ENCODE measurements at regions not wholly inside any gene's neighbourhood (a gene's known extent, or its start where the extent isn't known, plus 50 kb on each side); places are given as distances from the start of the nearest gene placed in this dataset.

DNA sequence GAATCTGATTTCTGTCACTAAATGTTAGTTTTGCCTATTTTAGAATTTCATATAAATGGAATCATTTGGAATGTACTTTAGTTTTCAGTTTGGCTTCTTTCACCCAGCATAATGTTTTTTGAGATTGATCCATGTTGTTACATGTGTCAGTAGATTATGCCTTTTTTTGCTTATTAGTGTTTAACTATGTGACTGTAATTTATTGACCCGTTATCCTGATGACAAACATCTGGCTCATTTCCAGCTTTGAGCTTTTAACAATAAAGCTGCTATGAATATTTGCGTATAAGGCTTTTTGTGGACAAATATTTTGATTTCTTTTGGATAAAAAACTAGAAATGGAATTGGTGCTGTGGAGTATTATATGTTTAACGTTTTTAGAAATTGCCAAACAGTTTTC, 254.5 kb upstream of the CFAP20DC start:
- FAIRE-seq (no peak), DNase-seq (ENCODE audit: low spot score) (no peak)

DNA sequence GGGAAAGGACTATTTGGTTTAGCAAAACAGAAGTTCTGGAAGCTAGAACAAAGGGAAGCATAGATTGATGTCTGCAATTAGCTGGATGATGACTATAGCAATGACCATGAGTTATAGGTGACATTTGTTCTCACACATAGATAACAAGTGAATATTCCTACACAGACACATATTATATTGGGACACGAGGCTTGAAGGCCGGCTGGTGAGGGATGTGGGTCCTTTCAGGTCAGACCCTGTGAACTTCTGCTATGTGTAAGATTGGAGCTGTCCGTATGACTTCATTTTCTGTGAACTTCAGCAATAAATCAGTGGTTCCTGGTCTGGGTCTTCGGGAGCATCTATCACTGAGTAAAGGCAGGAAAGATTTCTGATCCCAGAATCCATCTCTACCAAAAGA, 253.6 kb upstream of the CFAP20DC start:
- DNase-seq (ENCODE audit: low spot score) = no peak
- no peak for FAIRE-seq

- DNase-seq (ENCODE audit: low spot score) (no peak), FAIRE-seq (no peak)
Measured at GRCh38 chr3:59302442-59302841, 252.6 kb upstream of the CFAP20DC start.

DNA sequence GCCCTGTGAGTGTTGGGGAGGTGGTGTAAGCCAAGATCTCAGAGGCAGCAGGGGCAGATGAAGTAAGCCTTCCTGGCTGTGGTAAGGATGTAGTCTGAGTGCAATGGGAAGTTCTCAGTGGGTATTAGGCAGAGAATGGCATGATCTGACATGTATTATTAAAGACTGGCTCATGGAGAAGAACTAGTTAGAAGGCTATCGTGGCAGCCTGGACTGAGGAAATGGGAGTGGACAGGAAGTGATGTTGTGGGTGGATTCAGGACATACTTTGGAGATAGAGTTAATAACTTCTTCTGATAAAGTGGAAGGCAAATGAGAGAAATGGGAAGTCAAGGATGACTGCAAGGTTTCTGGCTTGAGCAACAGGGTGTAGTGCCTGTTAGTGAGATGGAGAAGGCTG, 250.9 kb upstream of the CFAP20DC start:
- FAIRE-seq (no peak), DNase-seq (ENCODE audit: low spot score) (no peak)

GRCh38 chr3:59299561-59299960, 249.7 kb upstream of the CFAP20DC start:
- DNase-seq (ENCODE audit: low spot score) (no peak), FAIRE-seq (no peak)

GRCh38 chr3:59290358-59290757, 240.5 kb upstream of the CFAP20DC start:
- no peak for FAIRE-seq

GRCh38 chr3:59289831-59290230, 240.0 kb upstream of the CFAP20DC start:
- FAIRE-seq (no peak), DNase-seq (ENCODE audit: low spot score) (no peak)

More at GRCh38 chr3:59290358-59290757, 240.5 kb upstream of the CFAP20DC start:
- no peak for DNase-seq (ENCODE audit: low spot score)

GRCh38 chr3:59288951-59289350, 239.1 kb upstream of the CFAP20DC start:
- DNase-seq (ENCODE audit: low spot score) (no peak), FAIRE-seq (no peak)

- no peak for DNase-seq (ENCODE audit: low spot score)
- FAIRE-seq = no peak
Measured at GRCh38 chr3:59286791-59287531, 237.1 kb upstream of the CFAP20DC start.

GRCh38 chr3:59285560-59285959, 235.7 kb upstream of the CFAP20DC start:
- FAIRE-seq = no peak
- no peak for DNase-seq (ENCODE audit: low spot score)

GRCh38 chr3:59284926-59285325, 235.1 kb upstream of the CFAP20DC start:
- no peak for FAIRE-seq
- no peak for DNase-seq (ENCODE audit: low spot score)

DNA sequence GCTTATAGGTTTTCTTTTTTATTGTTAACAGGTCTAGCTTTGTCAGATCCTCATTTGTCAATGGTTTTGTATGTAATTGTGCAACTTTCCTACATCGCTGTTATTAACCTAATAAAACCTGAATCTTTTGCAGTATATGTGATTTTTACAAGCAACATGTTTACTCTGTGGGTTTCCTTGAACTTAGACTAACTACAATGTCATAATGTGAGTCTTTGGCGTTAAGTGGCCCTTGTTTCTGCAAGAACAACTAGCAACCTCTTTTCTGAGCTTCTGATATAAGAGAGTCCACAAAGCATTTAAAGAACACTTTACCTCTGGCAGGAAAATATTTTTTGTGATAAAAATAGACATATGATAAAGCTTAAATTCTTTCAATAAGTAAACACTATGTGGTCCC, 230.3 kb upstream of the CFAP20DC start:
- DNase-seq (ENCODE audit: low spot score) = no peak
- FAIRE-seq = no peak

DNA sequence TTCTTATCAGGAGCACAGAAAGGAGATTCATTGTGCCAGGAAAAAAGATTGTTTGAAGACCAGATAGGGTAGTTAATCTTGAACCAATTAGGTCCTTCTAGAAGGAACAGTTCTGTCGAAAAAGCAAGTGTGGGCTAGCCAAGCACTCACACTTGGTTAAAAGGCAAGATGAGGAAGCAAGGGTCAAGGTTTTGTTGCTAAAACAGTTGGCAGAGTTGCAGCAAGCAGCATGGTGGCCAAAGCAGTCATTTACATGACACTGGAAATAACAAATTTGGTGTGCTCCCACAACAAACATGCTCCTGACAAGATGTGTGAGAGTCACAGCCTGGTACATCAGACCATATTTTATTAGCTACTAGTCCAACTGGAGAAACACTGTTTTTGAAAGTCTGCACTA, 228.0 kb upstream of the CFAP20DC start:
- no peak for FAIRE-seq

DNA sequence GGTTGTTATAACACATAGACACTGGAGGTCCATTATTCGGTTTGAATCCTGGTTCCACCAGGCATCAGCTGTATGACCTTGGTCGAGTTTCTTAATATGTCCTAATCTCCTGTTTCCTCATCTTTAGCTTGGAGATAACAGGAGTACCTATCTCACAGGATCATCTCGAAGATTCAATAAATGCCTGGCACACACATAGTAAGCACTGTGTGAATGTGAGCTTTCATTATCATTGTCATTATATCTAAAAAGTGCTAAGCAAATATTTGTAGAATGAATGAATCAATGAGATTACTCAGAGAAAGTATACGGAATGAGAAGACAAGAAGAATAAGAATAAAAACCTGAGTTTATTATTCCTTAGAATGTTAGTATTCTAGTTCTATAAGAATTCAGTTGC, 227.4 kb upstream of the CFAP20DC start:
- no peak for FAIRE-seq
- DNase-seq (ENCODE audit: low spot score) = no peak

More for the DNA sequence above, 228.0 kb upstream of the CFAP20DC start:
- DNase-seq (ENCODE audit: low spot score) = no peak

DNA sequence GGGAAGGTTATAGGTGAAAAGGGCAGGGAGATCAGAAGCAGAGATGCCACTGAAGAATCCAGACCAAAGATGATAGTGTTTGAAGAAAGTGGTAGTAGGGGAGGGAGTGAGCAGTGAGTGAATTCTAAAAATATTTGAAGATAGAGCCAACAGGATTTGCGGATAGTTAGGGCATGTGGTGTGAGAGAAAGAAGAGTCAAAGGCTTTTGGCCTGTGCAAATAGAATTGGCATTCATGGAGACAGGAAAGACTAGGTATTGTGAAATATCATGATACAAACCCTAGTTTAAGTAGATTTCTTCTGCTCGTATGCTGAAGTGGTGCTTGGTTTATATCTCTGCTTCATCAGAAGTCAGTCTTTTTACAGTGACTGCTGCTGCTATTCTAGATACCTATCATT, 224.2 kb upstream of the CFAP20DC start:
- DNase-seq (ENCODE audit: low spot score) = no peak
- FAIRE-seq = no peak

DNA sequence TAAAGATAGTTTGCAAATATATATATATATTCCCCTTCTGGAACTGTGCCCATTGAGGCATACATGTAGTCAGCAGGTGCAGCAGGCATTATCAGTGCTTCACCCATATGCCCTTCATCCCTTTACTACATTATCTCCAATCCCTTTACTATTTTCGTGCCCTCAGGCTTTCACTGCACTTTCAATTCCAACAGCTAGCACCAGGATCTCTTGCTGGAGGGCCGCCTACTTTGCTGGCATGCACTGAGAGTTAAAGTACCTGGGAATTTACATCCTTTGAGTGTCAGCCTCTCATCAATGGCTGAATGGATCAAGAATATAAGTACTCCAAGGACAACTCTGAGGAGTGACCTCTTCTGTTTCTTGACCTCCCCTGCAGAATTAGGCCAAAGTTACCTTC, 222.1 kb upstream of the CFAP20DC start:
- DNase-seq (ENCODE audit: low spot score) = no peak
- no peak for FAIRE-seq

DNA sequence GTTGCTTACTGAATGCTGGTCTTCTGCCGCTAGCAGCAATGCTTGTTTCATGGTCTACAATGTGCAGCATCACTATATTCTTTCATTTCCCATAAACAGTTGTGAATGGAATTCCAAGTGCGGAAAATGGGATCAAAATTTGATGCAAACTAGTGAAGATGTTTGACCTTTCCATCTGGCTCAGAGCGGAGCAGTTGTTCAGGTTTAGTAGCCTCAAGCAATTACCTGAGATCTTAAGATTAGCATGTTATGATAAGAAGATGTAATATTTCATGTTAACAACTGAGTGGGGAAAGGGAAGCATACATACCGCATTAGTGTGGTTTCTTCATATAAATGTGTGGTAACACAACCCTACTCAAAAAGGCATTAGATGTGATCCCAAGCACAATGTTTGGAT, 221.1 kb upstream of the CFAP20DC start:
- no peak for DNase-seq (ENCODE audit: low spot score)
- FAIRE-seq = no peak

DNA sequence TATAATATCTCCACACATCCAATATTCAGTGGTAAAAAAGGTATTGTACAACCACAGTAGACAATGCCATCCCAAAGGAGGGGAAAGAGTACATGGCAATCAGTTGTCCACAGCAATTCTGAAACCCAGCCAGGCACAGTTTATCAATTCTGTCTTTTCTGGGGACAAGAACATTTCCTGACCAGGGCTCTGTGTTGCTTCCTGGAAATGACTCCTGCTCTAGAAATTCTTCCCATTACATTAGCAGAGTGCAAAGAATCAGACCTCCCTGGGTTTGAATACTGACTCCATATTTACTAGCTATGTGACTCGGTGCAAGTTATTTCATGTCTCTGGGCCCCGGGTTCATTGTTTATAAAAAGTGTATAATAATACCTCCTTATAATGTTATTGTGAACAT, 220.4 kb upstream of the CFAP20DC start:
- FAIRE-seq = no peak
- DNase-seq (ENCODE audit: low spot score) = no peak

DNA sequence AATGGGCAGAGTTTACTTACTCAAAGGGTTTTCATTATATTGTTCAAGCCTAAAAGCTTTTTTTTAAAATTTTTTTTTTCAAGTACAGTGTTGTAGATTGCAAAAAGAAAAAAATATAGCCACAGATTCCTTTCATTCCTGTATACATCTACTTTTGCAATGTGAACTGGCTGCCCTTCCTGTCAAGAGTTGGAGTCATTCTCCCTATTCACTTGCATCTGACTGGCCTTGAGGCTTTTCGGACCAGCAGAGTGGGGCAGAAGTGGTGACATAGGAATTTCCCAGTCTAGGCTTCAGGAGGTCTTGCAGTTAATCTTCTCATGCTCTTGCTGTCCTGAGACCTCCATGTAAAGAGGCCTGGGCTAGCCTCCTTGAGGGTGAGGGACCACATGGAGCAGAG, 218.3 kb upstream of the CFAP20DC start:
- no peak for DNase-seq (ENCODE audit: low spot score)
- no peak for FAIRE-seq

DNA sequence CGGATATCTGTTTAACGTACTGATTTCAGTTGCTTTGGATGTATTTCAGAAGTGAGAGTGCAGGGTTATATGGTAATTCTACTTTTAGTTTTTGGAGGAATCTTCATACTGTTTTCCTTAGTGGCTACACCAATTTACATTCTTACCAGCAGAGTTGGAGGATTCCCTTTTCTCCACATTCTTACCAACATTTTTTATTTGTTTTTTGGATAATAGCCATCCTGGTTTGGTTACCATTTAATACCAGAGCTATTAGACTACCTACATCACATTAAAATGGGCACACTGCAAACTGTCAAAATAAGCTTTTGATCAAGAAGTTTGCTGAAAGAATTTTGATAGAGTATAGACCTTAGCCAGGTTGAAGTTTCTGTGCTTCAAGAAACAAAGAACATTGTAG, 217.2 kb upstream of the CFAP20DC start:
- no peak for DNase-seq (ENCODE audit: low spot score)
- FAIRE-seq = no peak

GRCh38 chr3:59266551-59266950, 216.7 kb upstream of the CFAP20DC start:
- FAIRE-seq (no peak), DNase-seq (ENCODE audit: low spot score) (peak; percentile 53)

GRCh38 chr3:59265566-59265965, 215.7 kb upstream of the CFAP20DC start:
- no peak for FAIRE-seq
- no peak for DNase-seq (ENCODE audit: low spot score)

DNA sequence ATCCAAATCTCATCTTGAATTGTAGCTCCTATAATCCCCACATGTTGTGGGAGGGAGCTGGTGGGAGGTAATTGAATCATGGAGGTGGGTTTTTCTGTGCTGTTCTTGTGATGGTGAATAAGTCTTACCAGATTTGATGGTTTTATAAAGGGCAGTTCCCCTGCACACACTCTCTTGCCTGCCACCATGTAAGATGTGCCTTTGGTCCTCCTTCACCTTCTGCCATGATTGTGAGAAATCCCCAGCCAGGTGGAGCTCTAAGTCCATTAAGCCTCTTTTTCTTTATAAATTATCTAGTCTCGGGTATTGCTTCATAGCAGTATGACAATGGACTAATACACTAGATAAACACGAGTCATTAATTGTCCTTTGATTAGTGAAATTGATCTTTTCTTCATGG, 214.5 kb upstream of the CFAP20DC start:
- FAIRE-seq = no peak

GRCh38 chr3:59263152-59263551, 213.3 kb upstream of the CFAP20DC start:
- no peak for FAIRE-seq
- DNase-seq (ENCODE audit: low spot score) = no peak

More for the DNA sequence above, 214.5 kb upstream of the CFAP20DC start:
- DNase-seq (ENCODE audit: low spot score) = no peak

Measured in urothelium cell line (cell line).